ENCODE measurements at regions not wholly inside any gene's neighbourhood (a gene's known extent, or its start where the extent isn't known, plus 50 kb on each side); places are given as distances from the start of the nearest gene placed in this dataset.

- TF ChIP-seq MAFK (IDR thresholded peaks at IDR 0.05; ENCODE audit: low read length) (no peak), ZNF583 (CRISPR knock-in tag; IDR thresholded peaks at IDR 0.05) (no peak)
Measured at GRCh38 chr2:13652531-13653313, 936.0 kb downstream of the TRIB2 start (continued).

GRCh38 chr2:13654416-13654815 is 937.7 kb downstream of the TRIB2 start:
- no peak for ATAC-seq
- no peaks in the 10 kb centered on the region for H4K20me1 ChIP-seq (replicated peaks; ENCODE audit: control insufficient read depth, insufficient read depth, low read length)
- H3K79me2 ChIP-seq (ENCODE audit: control insufficient read depth, insufficient read depth, low read length), result no peaks in the 10 kb centered on the region
- no peak overlapping the region for H3K4me2 ChIP-seq (ENCODE audit: insufficient read depth, low read length)
- H2AFZ ChIP-seq (ENCODE audit: low read depth, low read length), result no peak overlapping the region
- intact Hi-C loops (cut with micrococcal nuclease), result no loop called here
- no peaks in the 10 kb centered on the region for H3K27me3 ChIP-seq (ENCODE audit: control insufficient read depth in 2 of 2, insufficient read depth in 2 of 2, low read length in 2 of 2)
- ChIA-PET CTCF (ENCODE audit: low intra/inter-chr PET ratio) (no interaction called here), POLR2A (no interaction called here)
- no peaks in the 10 kb centered on the region for H3K9me3 ChIP-seq (replicated peaks; ENCODE audit: control insufficient read depth, insufficient read depth, low read depth, low read length)
- no peaks in the 10 kb centered on the region for H3K9me1 ChIP-seq (ENCODE audit: control insufficient read depth, insufficient read depth, low read length)
- FAIRE-seq, result no peak
- H3K9ac ChIP-seq (ENCODE audit: insufficient read depth in 1 of 2, low read depth in 2 of 2, low read length in 2 of 2), result no peak overlapping the region
- no peaks in the 10 kb centered on the region for H3K36me3 ChIP-seq (ENCODE audit: control insufficient read depth, insufficient read depth, low read length)
- no peaks in the 10 kb centered on the region for H3K4me1 ChIP-seq (replicated peaks in 1 of 2; ENCODE audit: control insufficient read depth in 2 of 2, insufficient read depth in 2 of 2, low read length in 2 of 2)
- in situ Hi-C loops (cut with MboI), result no loop called here
- H3K4me3 ChIP-seq, result no peak overlapping the region
- no peak for DNase-seq (ENCODE audit: extremely low read depth in 1 of 4, low spot score in 3 of 4)
- no peak overlapping the region for H3K27ac ChIP-seq (ENCODE audit: extremely low read depth, low read depth, low read length)
- no TSS peak for BruUV-seq (replicated peaks)
- TF ChIP-seq EHMT2 (IDR thresholded peaks at IDR 0.05) (no peak), USF2 (CRISPR knock-in tag; IDR thresholded peaks at IDR 0.05) (no peak), NR3C1 (CRISPR knock-in tag; IDR thresholded peaks at IDR 0.05) (no peak), TAF1 (IDR thresholded peaks at IDR 0.05; ENCODE audit: control insufficient read depth, extremely low read depth, insufficient read depth, low read length, severe bottlenecking) (no peak), SNRNP70 (optimal IDR thresholded peaks at IDR 0.05; ENCODE audit: low read depth, low read length) (no peak), NCOA2 (IDR thresholded peaks at IDR 0.05; ENCODE audit: partially characterized antibody in 2 of 2) (no peak), ELK1 (CRISPR knock-in tag; IDR thresholded peaks at IDR 0.05) (no peak), GTF2A2 (tag; IDR thresholded peaks at IDR 0.05) (no peak), POU5F1 (IDR thresholded peaks at IDR 0.05; ENCODE audit: borderline replicate concordance, low read depth, low read length, partially characterized antibody) (no peak)
